GM21447 (cell line): ENCODE measurements at regions not wholly inside any gene's neighbourhood (a gene's known extent, or its start where the extent isn't known, plus 50 kb on each side); places are given as distances from the start of the nearest gene placed in this dataset.

Experiments
- ATAC-seq: cut with Tn5 transposase; IDR thresholded peaks from one replicate; pipeline ENCODE4 v1.9.1; 2021; ENCODE audit not compliant: unreplicated experiment

DNA sequence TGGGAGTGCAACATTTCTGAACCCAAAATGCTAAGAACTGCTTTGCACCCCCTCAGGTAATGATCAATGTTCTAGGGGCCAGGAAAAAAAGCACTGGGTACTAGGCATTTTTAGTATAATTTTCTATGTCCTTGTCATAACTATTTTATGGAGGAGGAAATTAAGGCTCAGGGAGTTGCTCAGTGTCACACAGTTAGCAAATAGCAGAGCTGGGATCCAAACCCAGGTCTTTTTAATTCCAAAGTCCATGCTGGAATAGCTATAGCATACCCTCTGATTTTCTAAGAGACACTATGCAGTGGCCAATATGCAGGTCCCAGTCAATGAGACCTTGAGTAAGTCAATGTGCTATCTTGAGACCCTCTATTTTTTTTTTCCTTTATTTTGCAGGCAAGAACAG lies 394.5 kb upstream of the USP24 start:
- ATAC-seq = no peak

DNA sequence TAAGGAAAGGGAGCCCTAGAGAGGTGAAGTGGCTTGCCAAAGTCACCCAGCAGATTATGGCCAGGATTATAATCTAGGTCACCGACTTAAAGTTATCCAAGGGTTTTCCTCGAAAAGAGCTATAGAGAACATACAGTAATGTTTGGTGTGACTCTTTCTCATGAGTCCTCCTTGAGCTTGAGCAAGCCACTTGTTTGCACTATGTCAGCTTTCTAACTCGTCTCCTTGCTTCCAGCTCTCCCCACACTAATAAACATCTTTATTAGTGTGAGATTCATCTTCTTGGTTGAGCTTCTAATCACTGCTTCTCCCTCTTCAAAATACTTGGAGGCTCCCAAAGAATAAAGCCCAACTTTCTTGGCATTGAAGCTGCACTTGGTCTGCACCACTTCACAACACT lies 390.0 kb upstream of the USP24 start:
- ATAC-seq = no peak

DNA sequence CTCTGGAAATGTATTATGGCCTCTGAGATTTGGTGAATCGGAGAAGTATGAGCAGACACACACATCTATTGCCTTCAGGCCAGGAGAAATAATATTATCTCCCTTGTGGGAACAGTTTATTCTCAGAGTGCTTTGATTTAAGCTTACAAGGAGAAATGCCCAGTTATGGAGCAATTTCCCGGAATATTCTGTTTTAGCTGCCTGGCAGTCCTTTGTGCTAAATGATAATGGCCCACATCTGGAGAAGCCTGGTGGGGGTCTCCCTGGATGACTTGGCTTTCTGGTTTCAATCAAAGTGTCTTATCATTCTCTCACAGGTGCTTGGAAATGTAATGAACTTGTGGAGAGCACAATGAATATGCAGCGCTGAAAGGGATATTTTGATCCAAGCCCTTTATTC lies 389.6 kb upstream of the USP24 start:
- no peak for ATAC-seq

DNA sequence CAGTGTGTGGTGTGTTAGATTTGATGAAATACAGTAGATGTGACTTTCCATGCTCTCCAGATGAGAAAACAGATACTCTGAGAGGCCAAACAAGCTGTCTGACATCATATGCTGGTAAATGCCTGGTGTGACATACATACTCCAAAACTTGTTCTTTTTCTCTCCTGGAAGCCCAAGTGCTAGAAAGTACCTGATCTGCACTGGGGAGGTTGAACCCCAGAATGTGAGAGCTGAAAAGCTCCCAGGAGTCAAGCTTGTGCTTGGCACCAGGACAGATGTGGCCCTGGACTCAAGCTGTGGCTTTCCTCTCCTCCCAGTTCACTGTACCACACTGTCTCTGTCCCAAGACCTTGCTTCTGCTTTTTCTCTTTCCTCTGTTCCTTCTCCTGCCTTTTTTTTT lies 389.0 kb upstream of the USP24 start:
- no peak for ATAC-seq

DNA sequence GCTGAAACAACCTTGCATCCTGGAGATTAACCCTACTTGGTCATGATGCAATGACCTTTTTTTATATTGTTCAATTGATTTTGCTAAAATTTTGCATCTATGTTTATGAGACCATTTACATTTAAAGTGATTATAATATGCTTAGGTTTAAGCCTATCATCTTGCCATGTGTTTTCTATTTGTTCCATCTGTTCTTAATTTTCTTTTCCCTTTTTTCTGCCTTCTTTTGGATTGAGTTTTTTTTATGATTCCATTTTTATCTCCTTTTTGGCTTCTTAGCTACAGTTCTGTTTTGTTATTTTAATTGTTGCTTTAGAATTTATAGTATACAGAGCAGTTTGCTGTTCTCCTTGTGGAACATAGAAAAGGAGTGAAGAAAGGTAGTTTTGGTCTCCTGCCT lies 385.1 kb upstream of the USP24 start:
- no peak for ATAC-seq

DNA sequence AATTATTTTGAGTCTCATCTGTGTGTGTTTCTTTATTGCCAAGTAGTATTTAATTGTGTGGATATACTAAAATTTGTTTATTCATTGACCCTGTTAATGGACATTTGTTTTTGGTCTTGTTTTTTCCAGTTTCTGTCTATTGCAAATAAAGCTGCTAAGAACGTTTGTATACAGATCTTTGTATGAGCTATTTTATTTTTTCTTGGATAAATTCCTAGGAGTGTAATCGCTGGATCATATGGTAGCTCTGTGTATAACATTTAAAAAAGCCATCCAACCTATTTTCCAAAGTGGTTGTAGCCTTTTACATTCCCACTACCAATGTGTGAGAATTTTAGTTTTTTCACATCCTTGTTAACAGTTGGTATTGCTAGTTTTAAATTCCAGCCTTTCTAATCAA lies 382.7 kb upstream of the USP24 start:
- no peak for ATAC-seq

DNA sequence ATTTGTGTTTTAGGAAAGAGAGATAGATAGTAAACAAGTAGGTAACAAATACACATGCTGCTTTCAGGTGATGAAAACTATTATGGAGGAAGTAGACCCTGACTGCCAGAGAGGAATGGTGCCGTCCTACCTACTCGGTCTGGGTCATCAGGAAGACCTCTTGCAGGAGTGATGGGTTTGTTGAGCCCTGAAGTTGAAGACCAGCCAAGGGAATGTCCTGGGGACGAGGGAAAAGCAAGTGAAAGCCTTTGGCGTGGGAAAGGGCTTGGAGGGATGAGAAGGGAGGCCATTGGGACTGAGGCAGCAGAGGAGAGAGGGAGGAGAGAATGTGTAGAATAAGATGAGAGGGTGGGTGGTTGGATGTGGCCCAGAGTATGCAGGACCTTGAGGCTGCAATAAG lies 379.5 kb upstream of the USP24 start:
- ATAC-seq = no peak

DNA sequence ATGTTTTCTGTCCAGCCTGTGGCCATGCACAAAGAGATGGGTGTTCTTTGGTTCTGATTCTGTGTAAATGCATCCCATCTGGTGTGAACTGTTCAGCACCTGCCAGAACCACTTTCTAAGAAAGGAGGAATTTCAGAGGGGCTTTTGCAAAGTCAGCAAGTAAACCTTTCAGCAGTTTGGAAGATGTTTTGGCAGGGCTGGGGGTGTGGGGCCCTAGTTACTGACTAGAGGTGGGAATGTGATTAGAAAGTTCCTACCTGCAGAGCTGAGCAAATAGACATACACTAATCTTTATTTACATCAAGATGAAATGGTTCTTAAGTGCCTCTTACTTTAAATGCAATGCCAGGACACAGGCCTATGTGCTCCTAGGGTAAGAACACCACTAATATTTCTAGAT lies 378.1 kb upstream of the USP24 start:
- no peak for ATAC-seq

DNA sequence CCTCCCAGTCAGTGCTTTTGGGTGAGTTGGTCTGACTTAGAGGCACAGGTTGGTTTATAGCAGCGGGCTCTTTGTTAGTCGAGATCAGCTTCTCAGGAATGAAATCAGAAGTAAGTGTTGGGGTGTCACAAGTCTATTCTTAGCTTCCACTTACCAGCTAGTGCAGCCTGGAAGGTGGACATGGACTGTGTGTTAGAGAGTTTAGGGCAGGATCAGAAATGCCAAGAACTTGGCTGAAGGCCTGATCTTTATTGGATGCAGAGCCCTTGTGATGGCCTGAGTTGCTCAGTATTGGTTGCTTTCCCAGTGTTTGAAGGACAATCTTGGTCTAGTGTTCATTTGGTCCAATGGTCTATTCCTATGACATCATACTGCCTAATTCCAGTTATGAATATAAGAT lies 377.0 kb upstream of the USP24 start:
- ATAC-seq = no peak

DNA sequence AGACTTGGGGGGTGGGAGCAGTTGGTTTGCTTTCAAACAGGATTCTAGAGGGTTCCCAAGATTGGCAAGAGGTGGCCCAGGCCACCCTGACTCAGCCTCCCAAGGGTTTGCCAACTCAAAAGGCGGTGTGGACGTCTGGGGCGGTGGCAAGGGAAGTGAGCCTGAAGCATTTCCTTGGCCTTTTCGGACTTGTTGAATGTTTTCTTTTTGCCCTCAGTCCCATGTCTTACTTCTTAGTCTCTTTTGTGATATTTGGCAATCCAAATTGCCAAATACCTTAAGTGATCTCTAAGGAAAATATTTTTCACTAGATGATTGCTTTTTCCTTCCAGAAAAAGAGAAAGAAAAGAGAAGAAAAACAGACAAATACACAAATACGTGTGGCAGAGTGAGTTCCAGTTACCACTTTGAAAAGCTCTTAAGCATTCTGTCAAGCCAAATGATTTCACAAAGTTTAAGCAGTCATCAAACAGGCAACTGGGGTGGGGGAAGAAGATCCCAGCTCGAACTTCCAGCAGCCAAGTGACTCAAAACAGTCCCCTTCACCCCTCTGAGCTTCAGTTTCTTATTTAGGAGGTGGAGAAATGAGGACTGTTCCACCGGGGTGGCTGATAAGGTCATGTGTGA lies 374.6 kb upstream of the USP24 start:
- no peak for ATAC-seq

DNA sequence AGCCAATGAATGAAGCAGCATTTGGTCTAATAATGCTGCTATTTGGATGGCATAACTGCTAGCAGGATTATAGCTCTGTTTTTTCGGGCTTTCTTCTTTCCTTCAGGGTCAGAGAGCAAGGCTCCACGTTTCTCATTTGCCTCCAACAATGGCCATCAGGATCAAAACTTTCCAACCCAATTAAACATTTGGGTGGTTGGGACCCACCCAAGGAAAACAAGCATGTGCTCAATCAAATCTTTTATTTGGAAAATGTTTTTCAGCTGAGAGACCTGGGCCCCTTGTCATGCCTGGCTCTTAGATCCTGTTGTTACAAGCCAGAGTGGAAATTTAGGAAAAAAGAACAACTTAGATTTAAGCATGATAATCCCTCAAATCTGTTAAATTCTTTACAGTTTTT lies 373.1 kb upstream of the USP24 start:
- ATAC-seq = no peak

DNA sequence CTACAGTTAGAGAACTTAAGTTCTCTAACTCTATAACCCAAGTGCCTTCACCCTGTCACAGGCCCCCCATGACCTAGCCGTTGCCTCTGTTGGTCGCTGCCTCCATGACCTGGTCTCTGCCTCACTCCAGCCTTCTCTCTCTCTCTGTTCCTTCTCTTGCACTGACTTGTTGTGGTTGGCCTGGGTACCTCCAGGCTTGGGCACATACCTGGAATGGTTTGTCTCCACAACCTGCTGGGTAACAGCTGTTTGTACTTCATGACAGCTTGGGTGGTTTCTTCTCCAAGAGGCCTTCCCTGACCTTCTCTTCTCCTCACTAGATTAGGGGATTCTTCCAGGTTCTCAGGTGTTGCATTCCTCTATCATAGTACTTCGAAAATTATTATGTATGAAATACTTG lies 371.6 kb upstream of the USP24 start:
- no peak for ATAC-seq

DNA sequence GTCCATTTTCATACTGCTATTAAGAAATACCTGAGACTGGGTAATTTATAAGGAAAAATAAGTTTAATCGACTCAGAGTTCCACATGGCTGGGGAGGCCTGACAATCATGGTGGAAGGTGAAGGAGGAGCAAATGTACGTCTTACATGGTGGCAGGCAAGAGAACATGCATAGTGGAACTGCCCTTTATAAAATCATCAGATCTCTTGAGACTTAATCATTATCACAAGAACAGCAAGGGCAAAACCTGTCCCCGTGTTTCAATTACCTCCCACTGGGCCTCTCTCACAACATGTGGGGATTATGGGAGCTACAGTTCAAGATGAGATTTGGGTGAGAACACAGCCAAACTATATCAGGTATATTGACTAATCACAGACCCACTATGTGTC lies 370.2 kb upstream of the USP24 start:
- ATAC-seq = no peak

DNA sequence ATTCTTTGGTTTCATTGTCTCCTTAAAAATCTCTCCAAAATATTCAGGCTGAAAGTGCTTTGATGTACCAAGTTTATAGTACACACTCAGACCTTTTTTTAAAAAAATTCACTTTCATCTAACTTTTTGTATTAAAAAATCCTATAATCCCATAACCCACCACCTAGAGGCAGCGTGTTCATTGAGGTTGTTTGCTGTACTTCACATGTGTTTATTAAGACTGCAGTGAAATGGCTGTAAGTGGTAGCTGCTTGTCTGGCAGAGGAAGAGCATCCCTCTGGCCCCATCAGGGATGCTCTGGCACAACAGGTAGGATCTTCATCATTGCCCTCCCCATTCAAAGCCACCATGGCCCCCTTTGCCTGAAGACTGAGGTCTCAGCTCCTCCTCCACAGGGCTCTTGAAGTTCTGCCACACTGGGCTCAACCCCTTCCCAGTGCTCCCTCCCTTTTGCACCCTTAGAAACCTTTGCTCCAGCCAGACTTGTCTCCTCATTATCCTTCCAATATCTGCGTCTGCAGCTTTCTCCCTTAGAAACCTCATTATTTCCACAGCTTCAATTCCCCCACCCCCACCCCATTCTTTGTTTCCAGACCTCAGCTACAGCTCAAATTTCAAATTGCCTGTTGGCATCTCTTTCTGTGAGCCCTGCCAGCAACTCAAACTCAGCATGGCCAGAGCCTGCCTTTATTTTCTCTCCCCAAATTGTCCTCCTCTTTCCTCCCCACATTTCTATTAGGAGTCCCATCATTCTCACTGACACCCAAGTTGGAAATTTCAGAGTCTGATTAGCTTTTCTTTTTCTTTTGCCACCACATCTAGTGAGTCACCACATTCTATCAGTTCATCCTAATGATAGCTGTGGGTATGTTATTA lies 369.6 kb upstream of the USP24 start:
- ATAC-seq = no peak

DNA sequence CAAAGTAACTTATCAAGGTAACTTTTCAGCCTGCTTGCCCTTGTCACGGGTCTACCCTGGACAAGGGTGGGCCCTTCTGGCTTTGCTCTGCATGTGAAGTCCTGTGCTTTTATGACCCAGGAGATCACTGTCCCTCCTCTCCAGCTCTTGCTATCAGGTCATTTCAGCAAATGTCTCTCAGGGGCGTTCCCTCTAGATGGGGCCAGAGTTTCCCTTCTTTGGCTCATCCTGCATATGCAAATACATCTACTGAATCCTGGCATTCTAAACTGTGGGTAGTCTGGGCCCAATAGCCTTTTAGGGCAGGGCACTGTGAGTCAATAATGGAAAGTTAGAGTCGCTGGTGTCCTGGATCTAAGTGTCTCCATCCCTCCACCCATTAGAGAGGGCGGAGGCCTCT lies 366.9 kb upstream of the USP24 start:
- no peak for ATAC-seq

DNA sequence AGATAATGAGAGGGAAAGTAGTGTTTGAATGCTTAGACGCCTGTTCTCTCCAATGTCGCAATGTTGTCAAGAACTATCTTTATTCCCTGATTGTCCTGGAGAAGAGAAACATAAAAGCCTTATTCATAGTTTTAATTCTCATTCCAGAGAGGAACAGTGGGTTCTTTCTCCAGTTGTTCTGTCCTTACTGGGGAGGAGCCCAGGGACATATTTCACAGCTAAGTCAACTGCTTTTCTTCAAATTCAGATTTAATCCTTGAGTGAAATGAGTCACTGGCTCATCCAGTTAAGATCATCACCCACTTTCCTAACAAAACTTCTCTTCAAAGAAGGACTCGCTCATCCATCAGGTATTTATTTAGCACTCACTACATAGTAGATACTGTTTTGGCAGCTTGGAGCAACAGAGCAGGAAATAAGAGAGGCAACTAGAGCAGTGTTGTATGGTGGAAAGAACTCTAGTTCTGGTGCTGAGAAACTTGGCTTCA lies 365.7 kb upstream of the USP24 start:
- ATAC-seq = no peak

DNA sequence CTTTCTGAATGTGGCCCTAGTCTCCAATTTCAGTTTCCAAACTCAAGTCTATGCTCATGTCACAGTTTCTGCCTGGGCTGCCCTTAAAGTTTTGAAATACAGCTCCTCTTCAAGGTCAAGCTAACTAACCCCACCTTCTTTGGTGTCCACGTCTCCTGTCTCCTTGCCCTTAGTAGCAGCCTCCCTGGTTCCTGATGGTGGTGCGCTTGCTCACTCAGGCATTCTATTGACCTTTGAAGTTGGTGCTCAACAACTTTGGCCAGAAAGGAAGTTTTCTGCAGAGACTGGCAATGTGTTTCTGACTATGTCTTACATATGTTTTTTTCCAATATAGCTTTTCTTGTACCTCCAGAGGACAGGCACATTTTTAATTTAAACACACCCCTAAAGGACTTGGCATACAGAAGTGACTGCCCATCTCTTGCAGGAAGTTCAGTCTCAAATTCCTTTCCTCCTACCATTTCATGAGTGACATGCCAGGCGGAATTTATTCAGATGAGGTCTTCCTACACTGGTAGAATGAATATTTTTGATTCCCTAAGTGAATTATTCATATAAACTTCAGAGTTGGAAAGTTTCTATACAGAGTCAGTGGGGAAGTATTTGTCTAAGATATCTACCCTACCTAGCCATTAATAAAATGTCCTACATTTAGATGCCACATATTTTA lies 364.3 kb upstream of the USP24 start:
- ATAC-seq = no peak

DNA sequence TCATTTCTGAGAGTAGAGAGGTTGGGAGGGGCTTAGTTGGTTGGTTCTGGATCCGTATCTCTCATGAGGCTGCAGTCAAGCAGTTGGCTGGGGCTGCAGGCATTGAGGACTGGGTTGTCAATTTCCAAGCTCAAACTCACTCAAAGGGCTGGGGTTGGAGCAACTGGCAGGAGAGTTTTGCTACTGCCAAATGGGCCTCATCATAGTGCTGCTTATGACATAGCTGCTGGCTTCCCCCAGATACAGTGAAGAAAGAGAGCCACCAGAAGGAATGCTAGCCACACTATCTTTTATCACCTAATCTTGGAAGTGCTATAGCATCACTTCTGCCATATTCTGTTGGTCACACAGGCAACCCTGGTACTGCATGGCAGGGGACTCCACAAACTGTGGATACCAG lies 363.5 kb upstream of the USP24 start:
- ATAC-seq = no peak

DNA sequence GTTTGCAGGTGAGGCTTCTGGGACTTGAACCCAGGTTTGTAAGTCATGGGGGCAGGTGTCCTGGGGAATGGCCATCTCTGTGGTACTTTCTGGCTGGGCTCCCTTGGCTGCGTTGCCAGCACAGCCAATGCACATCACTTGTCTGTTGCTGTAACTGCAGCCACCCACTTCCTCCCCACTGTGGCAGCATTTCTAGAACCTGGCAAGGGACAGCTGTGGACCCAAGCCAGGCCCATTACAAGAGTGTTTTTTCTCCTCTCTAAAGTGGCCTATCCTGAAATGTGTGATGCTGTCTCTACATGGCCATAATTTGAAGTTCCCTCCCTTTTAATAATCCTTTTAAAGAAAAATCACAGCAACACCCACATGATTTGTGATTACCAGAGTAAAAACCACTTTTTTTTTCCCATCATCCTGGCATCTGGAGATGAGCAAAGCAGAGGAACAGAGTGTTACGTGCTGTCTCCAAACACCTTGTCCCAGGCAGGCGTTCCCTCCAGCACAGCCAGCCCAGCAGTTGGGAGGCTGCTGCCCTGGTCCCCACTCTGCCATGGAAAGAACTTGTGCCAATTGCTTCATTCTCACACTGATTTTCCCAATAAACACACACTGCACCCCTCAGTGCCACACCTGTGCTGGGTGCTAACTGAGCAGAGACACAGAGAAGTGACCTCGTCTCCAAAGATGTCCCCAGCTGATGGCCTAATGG lies 360.6 kb upstream of the USP24 start:
- ATAC-seq = no peak

DNA sequence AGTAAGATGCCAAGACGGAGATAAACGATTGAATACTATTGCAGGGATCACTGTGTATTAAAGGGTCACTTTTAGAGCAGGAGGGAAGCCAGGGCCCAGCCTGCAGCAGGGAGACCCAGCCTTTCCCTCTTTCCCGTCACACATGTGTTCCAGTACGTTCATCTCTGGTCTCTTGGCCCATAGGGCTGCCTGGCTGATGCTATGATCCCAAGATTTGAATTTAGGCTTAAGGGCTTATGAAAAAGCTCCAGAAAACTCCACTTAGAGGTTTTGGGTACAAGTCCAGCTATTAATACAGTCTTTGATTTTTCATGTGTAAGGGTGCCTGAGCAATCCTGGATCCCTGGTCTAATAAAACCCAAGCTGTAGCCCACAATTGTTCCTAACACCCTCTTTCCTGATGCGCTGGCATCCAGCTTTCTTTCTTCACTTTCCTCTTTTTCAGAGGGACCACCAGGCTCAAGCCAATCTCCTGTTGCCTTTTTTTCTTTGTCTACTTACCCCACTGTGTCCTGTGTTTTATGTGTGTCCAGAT lies 359.6 kb upstream of the USP24 start:
- ATAC-seq = no peak
